ENCODE measurements at regions not wholly inside any gene's neighbourhood (a gene's known extent, or its start where the extent isn't known, plus 50 kb on each side); places are given as distances from the start of the nearest gene placed in this dataset.

GRCh38 chr2:150085478-150085877, 402.0 kb downstream of the RND3 start:
- CTCF ChIA-PET: interaction anchor here (1.3 kb wide), 1 partner anchor 21 kb away, joined by 4 read pairs; no protein-coding TSS in a partner anchor
- Histone ChIP-seq H3K4me2 (ENCODE audit: insufficient read depth, low read length) (no peak overlapping the region), H3K36me3 (ENCODE audit: control insufficient read depth in 2 of 2, extremely low read depth in 1 of 2, insufficient read depth in 2 of 2, low read length in 2 of 2) (no peaks in the 10 kb centered on the region), H3K79me2 (ENCODE audit: control insufficient read depth, insufficient read depth, low read length) (no peaks in the 10 kb centered on the region), H2AFZ (ENCODE audit: low read depth, low read length) (no peak overlapping the region), H4K20me1 (replicated peaks; ENCODE audit: control insufficient read depth, extremely low read depth, insufficient read depth, low read length) (no peaks in the 10 kb centered on the region), H3K9me1 (replicated peaks; ENCODE audit: control insufficient read depth, extremely low read depth, insufficient read depth, low read length) (peaks cover 2% of the 10 kb centered on the region), H3K9ac (replicated peaks; ENCODE audit: extremely low read depth, insufficient read depth, low read length) (no peak overlapping the region), H3K27me3 (ENCODE audit: control insufficient read depth in 2 of 2, insufficient read depth in 2 of 2, low read length in 2 of 2) (no peaks in the 10 kb centered on the region), H3K4me1 (ENCODE audit: control insufficient read depth, extremely low read depth, insufficient read depth, low read length) (peaks cover 29% of the 10 kb centered on the region), H3K9me3 (replicated peaks; ENCODE audit: control insufficient read depth, insufficient read depth, low read length) (no peaks in the 10 kb centered on the region), H3K27ac (ENCODE audit: insufficient read depth, low read depth, low read length) (no peak overlapping the region), H3K4me3 (replicated peaks in 1 of 3; ENCODE audit: insufficient read depth in 1 of 3, low read depth in 1 of 3, low read length in 3 of 3) (no peak overlapping the region)
- TF ChIP-seq FOS (IDR thresholded peaks at IDR 0.05; ENCODE audit: borderline replicate concordance, insufficient read depth, low read length) (no peak), POLR2A (IDR thresholded peaks at IDR 0.05; ENCODE audit: low read depth, low read length) (no peak), GATA2 (IDR thresholded peaks at IDR 0.05; ENCODE audit: insufficient read depth, insufficient read length, low read depth, low read length) (no peak), MAX (IDR thresholded peaks at IDR 0.05; ENCODE audit: insufficient read depth, insufficient read length) (no peak), MYC (IDR thresholded peaks at IDR 0.05; ENCODE audit: low read depth, low read length) (no peak), CTCF (IDR thresholded peaks at IDR 0.05; ENCODE audit: extremely low read depth in 1 of 2, insufficient read depth in 1 of 2, low read depth in 1 of 2, low read length in 2 of 2) (no peak), POLR2AphosphoS5 (IDR thresholded peaks at IDR 0.05; ENCODE audit: insufficient read depth, low read depth, low read length) (no peak), EZH2 (IDR thresholded peaks at IDR 0.05; ENCODE audit: borderline replicate concordance, low read depth, low read length, severe bottlenecking) (no peak), JUN (IDR thresholded peaks at IDR 0.05; ENCODE audit: borderline replicate concordance, insufficient read depth, insufficient read length, low read depth) (no peak)
- dilution Hi-C loops (cut with MboI; ENCODE audit: extremely low pct_ligation_motif_present, low sequenced_read_pairs): no loop called here
- no TSS peak for BruUV-seq (replicated peaks)
- POLR2A ChIA-PET: no interaction called here
- intact Hi-C loops (cut with micrococcal nuclease): no loop called here
- FAIRE-seq (no peak), DNase-seq (ENCODE audit: low read depth, low spot score) (no peak)
